Femur (tissue), 1 donor: ENCODE measurements at regions not wholly inside any gene's neighbourhood (a gene's known extent, or its start where the extent isn't known, plus 50 kb on each side); places are given as distances from the start of the nearest gene placed in this dataset.
A peak's percentile ranks its signal among the peaks of the same experiment; 100 is the strongest.

Source experiments
- DNase-seq: peaks from one replicate; pipeline ENCODE4 v3.0.0-alpha.2; 2017

- no peak for DNase-seq
Observed at GRCh38 chr9:18358325-18358724, 115.6 kb upstream of the ADAMTSL1 start.

- no peak for DNase-seq
Observed at GRCh38 chr9:18359335-18359734, 114.6 kb upstream of the ADAMTSL1 start.

GRCh38 chr9:18360005-18360404, 113.9 kb upstream of the ADAMTSL1 start:
- no peak for DNase-seq

GRCh38 chr9:18361646-18362045, 112.3 kb upstream of the ADAMTSL1 start:
- no peak for DNase-seq

- no peak for DNase-seq
Observed at GRCh38 chr9:18362166-18362565, 111.8 kb upstream of the ADAMTSL1 start.

GRCh38 chr9:18362901-18363685, 110.9 kb upstream of the ADAMTSL1 start:
- DNase-seq = no peak

GRCh38 chr9:18365651-18366050, 108.3 kb upstream of the ADAMTSL1 start:
- DNase-seq = no peak

GRCh38 chr9:18366184-18366583, 107.8 kb upstream of the ADAMTSL1 start:
- no peak for DNase-seq

GRCh38 chr9:18368206-18368605, 105.7 kb upstream of the ADAMTSL1 start:
- no peak for DNase-seq

GRCh38 chr9:18371141-18371540, 102.8 kb upstream of the ADAMTSL1 start:
- DNase-seq = no peak

- DNase-seq = no peak
Observed at GRCh38 chr9:18371621-18372020, 102.3 kb upstream of the ADAMTSL1 start.

- no peak for DNase-seq
Observed at GRCh38 chr9:18379073-18379811, 94.7 kb upstream of the ADAMTSL1 start.

- DNase-seq = no peak
Observed at GRCh38 chr9:18382243-18382642, 91.7 kb upstream of the ADAMTSL1 start.

GRCh38 chr9:18384066-18384465, 89.9 kb upstream of the ADAMTSL1 start:
- DNase-seq = no peak

- no peak for DNase-seq
Observed at GRCh38 chr9:18385696-18386490, 88.1 kb upstream of the ADAMTSL1 start.

GRCh38 chr9:18390393-18390792, 83.6 kb upstream of the ADAMTSL1 start:
- peak; percentile 24 for DNase-seq

GRCh38 chr9:18393340-18394130, 80.4 kb upstream of the ADAMTSL1 start:
- DNase-seq = peak; percentile 42

GRCh38 chr9:18394847-18395351, 79.1 kb upstream of the ADAMTSL1 start:
- no peak for DNase-seq

GRCh38 chr9:18396102-18396728, 77.7 kb upstream of the ADAMTSL1 start:
- DNase-seq = no peak

- DNase-seq = no peak
Observed at GRCh38 chr9:18397076-18397475, 76.9 kb upstream of the ADAMTSL1 start.

- DNase-seq = no peak
Observed at GRCh38 chr9:18398038-18398437, 75.9 kb upstream of the ADAMTSL1 start.
